SK-N-SH treated with all-trans-retinoic acid at 6 μM for 48 hours (cell line): ENCODE measurements at regions not wholly inside any gene's neighbourhood (a gene's known extent, or its start where the extent isn't known, plus 50 kb on each side); places are given as distances from the start of the nearest gene placed in this dataset.

ENCODE experiments used
- ATAC-seq: fragments of 200-7000 bp; cut with Tn5 transposase; 3 replicates; pipeline ENCODE4 v1.9.1; 2020; ENCODE audit warnings: mild to moderate bottlenecking, moderate library complexity
- ARNTL ChIP-seq: fragments of 450-650 bp; formaldehyde crosslinking; IDR thresholded peaks from 2 replicates; pipeline ENCODE4 v1.5.0; 2020; ENCODE audit warnings: low read depth, mild to moderate bottlenecking, moderate library complexity, borderline replicate concordance
- CSDC2 ChIP-seq: fragments of 250-450 bp; sonication (Bioruptor Pico); IDR thresholded peaks from 2 replicates; pipeline ENCODE4 v1.5.0; 2020; ENCODE audit warnings: mild to moderate bottlenecking, moderate library complexity
- CSRNP3 ChIP-seq: fragments of 250-450 bp; sonication (Bioruptor Pico); IDR thresholded peaks from 2 replicates; pipeline ENCODE4 v1.5.1; 2021; ENCODE audit warnings: mild to moderate bottlenecking, moderate library complexity
- GLIS3 ChIP-seq: fragments of 250-450 bp; sonication (Bioruptor Pico); IDR thresholded peaks from 2 replicates; pipeline ENCODE4 v1.5.0; 2020; ENCODE audit warnings: mild to moderate bottlenecking, moderate library complexity
- ISL1 ChIP-seq: fragments of 250-450 bp; sonication (Bioruptor Pico); IDR thresholded peaks from 2 replicates; pipeline ENCODE4 v2.1.2; 2022; ENCODE audit warnings: mild to moderate bottlenecking, moderate library complexity
- OSR1 ChIP-seq: fragments of 250-450 bp; sonication (Bioruptor Pico); IDR thresholded peaks from 2 replicates; pipeline ENCODE4 v1.8.0; 2022; ENCODE audit warnings: moderate library complexity, mild to moderate bottlenecking, inconsistent platforms
- PATZ1 ChIP-seq: fragments of 250-450 bp; sonication (Bioruptor Pico); IDR thresholded peaks from 2 replicates; pipeline ENCODE4 v1.8.0; 2020; ENCODE audit warnings: mild to moderate bottlenecking, moderate library complexity, borderline replicate concordance
- POU6F1 ChIP-seq: fragments of 250-450 bp; sonication (Bioruptor Pico); IDR thresholded peaks from 2 replicates; pipeline ENCODE4 v1.8.0; 2021; ENCODE audit warnings: low read depth, mild to moderate bottlenecking, moderate library complexity, borderline replicate concordance
- PPARA ChIP-seq: fragments of 250-450 bp; sonication (Bioruptor Pico); IDR thresholded peaks from 2 replicates; pipeline ENCODE4 v1.5.0; 2020; ENCODE audit warnings: mild to moderate bottlenecking, borderline replicate concordance
- RARB ChIP-seq: fragments of 250-450 bp; sonication (Bioruptor Pico); IDR thresholded peaks from 2 replicates; pipeline ENCODE4 v1.8.0; 2021; ENCODE audit warnings: mild to moderate bottlenecking, moderate library complexity
- SNAI2 ChIP-seq: fragments of 250-450 bp; sonication (Bioruptor Pico); IDR thresholded peaks from 2 replicates; pipeline ENCODE4 v1.5.0; 2020; ENCODE audit warnings: mild to moderate bottlenecking, moderate library complexity
- TCF4 ChIP-seq: fragments of 250-450 bp; sonication (Bioruptor Pico); IDR thresholded peaks from 2 replicates; pipeline ENCODE4 v1.8.0; 2021; ENCODE audit warnings: mild to moderate bottlenecking, moderate library complexity, borderline replicate concordance
- TOX ChIP-seq: fragments of 250-450 bp; sonication (Bioruptor Pico); IDR thresholded peaks from 2 replicates; pipeline ENCODE4 v1.8.0; 2021; ENCODE audit warnings: mild to moderate bottlenecking, moderate library complexity, borderline replicate concordance
- TSHZ2 ChIP-seq: fragments of 250-450 bp; sonication (Bioruptor Pico); IDR thresholded peaks from 2 replicates; pipeline ENCODE4 v1.5.0; 2020; ENCODE audit warnings: mild to moderate bottlenecking, moderate library complexity
- ZFP30 ChIP-seq: fragments of 450-650 bp; formaldehyde crosslinking; IDR thresholded peaks from 2 replicates; pipeline ENCODE4 v1.5.0; 2022; ENCODE audit warnings: mild to moderate bottlenecking, moderate library complexity
- ZNF565 ChIP-seq: fragments of 450-650 bp; formaldehyde crosslinking; conservative IDR thresholded peaks from 2 replicates; pipeline ENCODE4 v1.5.0; 2020; ENCODE audit warnings: low read depth, mild to moderate bottlenecking, moderate library complexity
- ZNF70 ChIP-seq: fragments of 450-650 bp; formaldehyde crosslinking; IDR thresholded peaks from 2 replicates; pipeline ENCODE4 v1.5.0; 2020; ENCODE audit warnings: mild to moderate bottlenecking, moderate library complexity
- ZNF8 ChIP-seq: fragments of 450-650 bp; formaldehyde crosslinking; IDR thresholded peaks from 2 replicates; pipeline ENCODE4 v1.5.0; 2020; ENCODE audit warnings: mild to moderate bottlenecking, moderate library complexity
- TF ChIP-seq, protein P1 (sequence below): fragments of 250-450 bp; sonication (Bioruptor Pico); IDR thresholded peaks from 2 replicates; pipeline ENCODE4 v1.5.1; 2020; ENCODE audit warnings: low read depth, mild to moderate bottlenecking, moderate library complexity

DNA sequence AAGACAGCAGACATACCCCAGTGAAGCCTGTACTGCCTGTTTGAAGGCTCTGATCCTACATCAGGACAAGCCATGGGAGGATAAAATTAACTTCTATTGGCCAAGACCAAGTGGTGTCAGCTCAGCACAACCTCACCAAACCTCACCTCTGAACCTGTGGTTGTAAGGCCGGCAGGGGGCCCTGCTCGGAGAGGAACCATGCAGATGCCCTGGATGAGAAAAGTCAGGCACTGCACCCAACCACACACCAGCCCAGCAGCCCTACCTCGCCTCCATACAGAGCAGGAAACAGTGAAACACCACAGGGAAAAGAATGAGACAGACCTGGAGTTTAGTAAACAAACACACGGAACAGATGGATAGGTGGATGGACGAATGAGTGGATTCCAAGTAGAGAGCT is 70.0 kb upstream of the PAX7 start:
- TF ChIP-seq ZNF70 (no peak), ARNTL (CRISPR knock-in tag) (no peak), SNAI2 (CRISPR knock-in tag) (no peak), TOX (no peak), CSDC2 (no peak), TCF4 (CRISPR knock-in tag) (no peak), ZNF565 (CRISPR knock-in tag) (no peak)
- TF ChIP-seq, protein P1, sequence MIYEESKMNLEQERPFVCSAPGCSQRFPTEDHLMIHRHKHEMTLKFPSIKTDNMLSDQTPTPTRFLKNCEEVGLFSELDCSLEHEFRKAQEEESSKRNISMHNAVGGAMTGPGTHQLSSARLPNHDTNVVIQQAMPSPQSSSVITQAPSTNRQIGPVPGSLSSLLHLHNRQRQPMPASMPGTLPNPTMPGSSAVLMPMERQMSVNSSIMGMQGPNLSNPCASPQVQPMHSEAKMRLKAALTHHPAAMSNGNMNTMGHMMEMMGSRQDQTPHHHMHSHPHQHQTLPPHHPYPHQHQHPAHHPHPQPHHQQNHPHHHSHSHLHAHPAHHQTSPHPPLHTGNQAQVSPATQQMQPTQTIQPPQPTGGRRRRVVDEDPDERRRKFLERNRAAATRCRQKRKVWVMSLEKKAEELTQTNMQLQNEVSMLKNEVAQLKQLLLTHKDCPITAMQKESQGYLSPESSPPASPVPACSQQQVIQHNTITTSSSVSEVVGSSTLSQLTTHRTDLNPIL (CRISPR knock-in tag), result no peak

DNA sequence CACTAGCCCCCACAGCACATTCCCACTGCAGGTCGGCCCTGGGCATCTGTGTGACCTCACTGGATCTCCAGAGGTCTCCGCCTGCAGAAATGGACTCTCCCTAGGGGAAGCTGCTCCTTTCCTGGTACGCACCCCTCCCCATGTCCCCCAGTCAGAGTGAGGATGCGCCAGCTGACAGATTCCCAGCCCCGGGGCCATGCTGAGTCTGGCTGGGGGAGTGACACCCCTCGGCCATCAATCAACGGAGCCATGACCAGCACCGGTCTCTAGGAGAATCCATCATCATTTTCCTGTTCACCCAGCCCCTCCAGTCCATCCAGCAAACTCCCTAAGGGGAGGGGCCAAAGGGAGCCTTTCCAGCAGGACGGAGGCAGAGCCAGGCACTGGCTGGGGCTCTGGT is 68.7 kb upstream of the PAX7 start:
- no peak for ATAC-seq
- no peak for TF ChIP-seq OSR1 (CRISPR knock-in tag)
- no peak for TF ChIP-seq PPARA (CRISPR knock-in tag)
- TF ChIP-seq ISL1 (CRISPR knock-in tag), result no peak
- TF ChIP-seq TCF4 (CRISPR knock-in tag), result no peak
- no peak for TF ChIP-seq TSHZ2
- TF ChIP-seq, all 23 proteins: peak for 0

More for the DNA sequence above, 70.0 kb upstream of the PAX7 start:
- no peak for ATAC-seq

DNA sequence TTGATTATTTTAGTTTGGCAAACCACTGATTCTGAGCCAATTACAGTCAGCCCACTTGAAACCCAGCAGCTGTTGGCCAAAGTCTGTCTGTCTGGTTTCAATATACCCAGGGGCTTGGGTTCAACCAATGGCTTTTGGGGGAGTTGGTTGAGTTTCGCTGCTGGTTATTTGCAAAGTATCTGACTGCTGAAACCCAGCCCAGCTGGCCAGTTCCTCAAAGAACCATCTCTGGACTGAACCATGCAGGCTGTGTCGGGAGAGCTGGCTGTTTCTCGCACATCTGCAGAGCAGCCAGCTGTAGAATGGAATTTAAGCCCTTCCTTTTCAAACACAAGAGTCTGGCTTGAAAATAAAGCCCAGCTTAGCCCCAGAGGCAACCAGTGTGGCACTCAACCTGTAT is 66.0 kb upstream of the PAX7 start:
- no peak for TF ChIP-seq CSRNP3 (CRISPR knock-in tag)
- TF ChIP-seq POU6F1 (CRISPR knock-in tag), result no peak
- no peak for TF ChIP-seq GLIS3 (CRISPR knock-in tag)
- TF ChIP-seq, all 23 proteins: peak for 0
- ATAC-seq, result no peak

- no peak for ATAC-seq
Measured at GRCh38 chr1:18565321-18565720, 65.3 kb upstream of the PAX7 start.

GRCh38 chr1:18568489-18568888 is 62.2 kb upstream of the PAX7 start:
- no peak for ATAC-seq
- TF ChIP-seq PATZ1 (CRISPR knock-in tag) (no peak), ZNF565 (CRISPR knock-in tag) (no peak), ZNF70 (no peak), CSDC2 (no peak), ZFP30 (CRISPR knock-in tag) (no peak), TSHZ2 (no peak), RARB (CRISPR knock-in tag) (no peak), PPARA (CRISPR knock-in tag) (no peak), ARNTL (CRISPR knock-in tag) (no peak), TCF4 (CRISPR knock-in tag) (no peak), ZNF8 (CRISPR knock-in tag) (no peak), GLIS3 (CRISPR knock-in tag) (no peak)
- TF ChIP-seq, protein P1 (CRISPR knock-in tag), result no peak
- TF ChIP-seq, all 23 proteins: peak for 0

More at GRCh38 chr1:18565321-18565720, 65.3 kb upstream of the PAX7 start:
- TF ChIP-seq TOX, result no peak
- TF ChIP-seq RARB (CRISPR knock-in tag), result no peak
